Esophagus muscularis mucosa (tissue), 4 donors: ENCODE measurements at regions not wholly inside any gene's neighbourhood (a gene's known extent, or its start where the extent isn't known, plus 50 kb on each side); places are given as distances from the start of the nearest gene placed in this dataset.

Source experiments
- DNase-seq: peaks from one replicate; pipeline ENCODE4 v3.0.0-alpha.2; 2017; ENCODE audit errors: extremely low spot score
- H3K27ac ChIP-seq, 4 donors: fragments of 200-600 bp; sonication (generic); replicated peaks in 1 of 4; 1 replicate in 3 of 4; 2 replicates in 1 of 4; pipeline ENCODE4 v1.5.1; 2016 to 2019; ENCODE audit warnings: mild to moderate bottlenecking in 1 of 4
- H3K27me3 ChIP-seq, 4 donors: fragments of 200-600 bp; sonication (generic); one replicate each; pipeline versions ENCODE4 v1.5.1 to v1.6.0; 2016 to 2019
- H3K36me3 ChIP-seq, 4 donors: fragments of 200-600 bp; sonication (generic); one replicate each; pipeline ENCODE4 v1.5.1; 2016 to 2019
- H3K4me1 ChIP-seq, 4 donors: fragments of 200-600 bp; sonication (generic); one replicate each; pipeline ENCODE4 v1.5.1; 2016 to 2019
- H3K4me3 ChIP-seq, 4 donors: fragments of 200-600 bp; sonication (generic); 1 replicate in 2 of 4; 2 replicates in 2 of 4; pipeline ENCODE4 v1.5.1; 2016 to 2019; ENCODE audit warnings: mild to moderate bottlenecking in 4 of 4, moderate library complexity in 1 of 4
- H3K9me3 ChIP-seq, 4 donors: fragments of 200-600 bp; sonication (generic); 1 replicate in 3 of 4; 2 replicates in 1 of 4; pipeline ENCODE4 v1.5.1; 2016 to 2019
- CTCF ChIP-seq, 3 experiments: fragments of 200-600 bp in 2 of 3; fragments of 450-650 bp in 1 of 3; sonication (generic) in 2 of 3; IDR thresholded peaks; one replicate each; pipeline ENCODE4 v1.5.1; 2017 to 2019; ENCODE audit warnings: antibody characterized with exemption in 3 of 3, mild to moderate bottlenecking in 2 of 3, moderate library complexity in 1 of 3
- EP300 ChIP-seq: sonication (generic); formaldehyde crosslinking; IDR thresholded peaks from one replicate; pipeline ENCODE4 v1.6.1; 2017; ENCODE audit warnings: antibody characterized with exemption
- POLR2A ChIP-seq: fragments of 450-650 bp; IDR thresholded peaks from one replicate; pipeline ENCODE4 v1.6.1; 2017; ENCODE audit warnings: antibody characterized with exemption, moderate library complexity, mild to moderate bottlenecking, low read depth
- POLR2AphosphoS5 ChIP-seq, 2 donors: sonication (generic); formaldehyde crosslinking; IDR thresholded peaks; one replicate each; pipeline ENCODE4 v1.6.1; 2017; ENCODE audit warnings: antibody characterized with exemption in 2 of 2
- WGBS: methylation state at CpG from one replicate; pipeline ENCODE4 v1.1.5; 2018; 5-methylcytosine and 5-hydroxymethylcytosine counted together
- intact Hi-C: fragments of 100-400 bp; cut with DNase I; formaldehyde crosslinking; loops from one replicate; pipeline ENCODE4 v1.15.1; 2023

DNA sequence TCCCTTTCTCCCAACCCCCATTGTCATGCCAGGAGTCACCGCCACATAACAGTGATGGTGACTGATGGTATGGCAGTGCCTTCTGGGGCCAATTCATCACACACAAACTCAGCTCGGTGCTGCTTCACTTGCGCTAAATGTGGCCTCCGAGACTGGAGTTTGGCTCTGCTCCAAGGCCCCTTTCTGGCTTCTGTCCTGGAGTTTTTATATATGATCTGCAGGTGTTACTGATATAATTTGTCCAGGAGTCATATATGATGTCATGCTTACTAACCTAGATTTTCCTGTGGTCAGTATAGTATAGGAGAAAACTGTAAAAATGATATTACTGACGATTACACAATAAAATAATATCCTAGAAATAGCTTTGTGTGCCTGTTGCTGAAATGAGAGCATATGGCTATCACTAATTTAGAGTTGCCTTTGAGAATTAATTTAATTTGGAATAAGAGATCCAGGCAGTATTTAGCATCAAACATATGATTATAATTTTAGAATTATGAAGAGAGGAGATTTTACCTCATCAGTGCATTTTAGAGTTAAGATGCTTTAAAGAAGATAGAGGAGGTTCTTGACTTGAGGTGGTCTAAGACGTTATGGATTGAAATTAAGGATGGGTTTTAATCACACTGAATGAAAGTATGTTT is 334.1 kb upstream of the CD180 start:
- WGBS, result 65% methylated on average over 6 of the region's 6 CpGs
- Histone ChIP-seq H3K4me1 (peaks cover 0 to 26% (median 16%) of the 10 kb centered on the region in 4 donors), H3K9me3 (no peaks in the 10 kb centered on the region), H3K27ac (no peak overlapping the region), H3K36me3 (no peaks in the 10 kb centered on the region), H3K27me3 (no peaks in the 10 kb centered on the region), H3K4me3 (no peak overlapping the region)
- no peak for DNase-seq
- intact Hi-C loops, result no loop called here
- no peak for TF ChIP-seq POLR2AphosphoS5 (IDR thresholded peaks at IDR 0.05)
- TF ChIP-seq EP300, result no peak
- TF ChIP-seq POLR2A, result no peak
- no peak for TF ChIP-seq CTCF (IDR thresholded peaks at IDR 0.05)

DNA sequence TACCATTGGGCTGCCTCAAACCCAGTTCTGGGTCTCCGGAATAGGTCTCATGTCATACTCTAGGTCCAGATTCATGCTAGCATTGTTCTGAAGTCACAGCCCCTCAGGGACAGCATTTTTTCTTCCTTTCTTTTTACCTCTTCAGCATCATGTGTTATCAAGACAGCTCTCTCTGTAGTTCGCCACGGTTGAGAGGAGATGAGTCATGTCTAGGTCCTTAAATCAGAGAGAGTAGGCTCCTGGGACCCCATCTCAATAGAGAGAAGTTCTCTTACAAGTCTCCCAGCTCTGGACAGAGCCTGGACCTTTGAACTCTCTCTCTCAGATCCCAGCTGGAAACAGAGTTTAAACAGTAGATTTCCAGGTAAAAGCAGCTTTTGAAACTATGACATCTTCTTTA is 332.4 kb upstream of the CD180 start:
- intact Hi-C loops, result no loop called here
- no peak for DNase-seq
- no peaks in the 10 kb centered on the region for H3K27me3 ChIP-seq
- peak overlapping the region in 1 of 4 donors; percentile 8 for H3K27ac ChIP-seq
- peaks cover 0 to 26% (median 16%) of the 10 kb centered on the region in 4 donors for H3K4me1 ChIP-seq
- WGBS, result 69% methylated on average over 3 of the region's 3 CpGs
- TF ChIP-seq POLR2A, result no peak
- no peak for TF ChIP-seq POLR2AphosphoS5 (IDR thresholded peaks at IDR 0.05)
- TF ChIP-seq CTCF (IDR thresholded peaks at IDR 0.05), result no peak
- TF ChIP-seq EP300, result no peak
- no peaks in the 10 kb centered on the region for H3K36me3 ChIP-seq
- H3K4me3 ChIP-seq, result no peak overlapping the region
- H3K9me3 ChIP-seq, result no peaks in the 10 kb centered on the region

- DNase-seq, result no peak
- no peaks in the 10 kb centered on the region for H3K9me3 ChIP-seq
- no peak overlapping the region for H3K4me3 ChIP-seq
- H3K4me1 ChIP-seq, result peaks cover 0 to 26% (median 8%) of the 10 kb centered on the region in 4 donors
- WGBS, result 98% methylated on average over 2 of the region's 2 CpGs
- H3K27me3 ChIP-seq, result no peaks in the 10 kb centered on the region
- no peak overlapping the region for H3K27ac ChIP-seq
- intact Hi-C loops, result no loop called here
- H3K36me3 ChIP-seq, result no peaks in the 10 kb centered on the region
- no peak for TF ChIP-seq EP300
- no peak for TF ChIP-seq CTCF (IDR thresholded peaks at IDR 0.05)
- no peak for TF ChIP-seq POLR2A
- no peak for TF ChIP-seq POLR2AphosphoS5 (IDR thresholded peaks at IDR 0.05)
These were observed 330.2 kb upstream of the CD180 start for GRCh38 chr5:67526793-67527192.

- H3K36me3 ChIP-seq, result no peaks in the 10 kb centered on the region
- H3K9me3 ChIP-seq, result no peaks in the 10 kb centered on the region
- peaks cover 0 to 14% (median 11%) of the 10 kb centered on the region in 4 donors for H3K4me1 ChIP-seq
- intact Hi-C loops, result no loop called here
- H3K27ac ChIP-seq, result no peak overlapping the region
- no peak for DNase-seq
- H3K27me3 ChIP-seq, result no peaks in the 10 kb centered on the region
- TF ChIP-seq POLR2A, result no peak
- H3K4me3 ChIP-seq, result no peak overlapping the region
- 91% methylated on average over 6 of the region's 6 CpGs for WGBS
These were observed 323.7 kb upstream of the CD180 start for GRCh38 chr5:67520161-67520908.

- TF ChIP-seq EP300, result no peak
- 86% methylated on average over 2 of the region's 2 CpGs for WGBS
- intact Hi-C loops, result no loop called here
- Histone ChIP-seq H3K27me3 (no peaks in the 10 kb centered on the region), H3K4me3 (no peak overlapping the region), H3K9me3 (no peaks in the 10 kb centered on the region), H3K36me3 (no peaks in the 10 kb centered on the region), H3K4me1 (peaks cover 0 to 14% (median 11%) of the 10 kb centered on the region in 4 donors), H3K27ac (no peak overlapping the region)
- DNase-seq, result no peak
These were observed 321.6 kb upstream of the CD180 start for GRCh38 chr5:67518227-67518626.
